ENCODE measurements at regions not wholly inside any gene's neighbourhood (a gene's known extent, or its start where the extent isn't known, plus 50 kb on each side); places are given as distances from the start of the nearest gene placed in this dataset.

DNA sequence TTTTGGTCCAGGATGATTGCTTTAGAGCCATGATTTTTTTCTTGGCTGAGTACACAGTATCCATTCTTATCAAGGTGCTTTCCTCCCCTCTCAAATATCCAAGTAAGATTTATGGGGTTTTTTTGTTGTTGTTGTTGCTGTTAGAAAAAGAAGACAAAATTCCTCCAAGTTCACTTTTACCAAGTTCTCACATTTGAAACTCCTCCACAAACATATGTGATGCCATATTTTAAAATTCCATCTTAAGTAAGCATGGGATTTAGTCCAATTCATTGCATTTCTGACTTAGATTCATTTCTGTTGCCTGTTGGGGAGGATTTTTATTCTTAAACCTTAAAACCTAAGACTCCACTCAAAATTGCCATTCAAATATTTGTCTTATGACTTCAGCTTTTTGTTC lies 128.6 kb upstream of the SPATA12 start:
- H3K4me3 ChIP-seq (ENCODE audit: low read depth, low read length), result no peak overlapping the region
- TF ChIP-seq CTCF (IDR thresholded peaks at IDR 0.05; ENCODE audit: insufficient read depth, low read depth, low read length), result no peak
- DNase-seq (ENCODE audit: low read depth), result no peak

DNA sequence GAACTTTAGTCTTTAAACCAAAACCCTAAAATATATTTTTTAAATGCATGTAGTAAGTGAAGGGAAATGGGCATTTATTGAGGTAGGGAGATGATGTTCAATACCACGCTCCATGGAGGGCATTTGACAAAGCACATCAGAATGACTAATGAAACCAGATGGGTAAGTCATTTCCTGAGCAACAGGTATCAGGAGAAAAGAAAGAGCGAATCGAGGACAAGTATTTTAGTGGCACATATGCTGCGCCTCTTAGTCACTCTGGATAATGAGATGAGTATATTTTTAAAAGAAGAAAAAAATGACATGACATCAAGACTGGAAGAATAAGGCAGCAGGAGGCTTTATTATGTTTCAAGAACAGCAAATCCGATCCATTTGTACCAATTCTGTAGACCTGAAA lies 129.0 kb upstream of the ARHGEF3 start:
- DNase-seq (ENCODE audit: low read depth), result no peak

DNA sequence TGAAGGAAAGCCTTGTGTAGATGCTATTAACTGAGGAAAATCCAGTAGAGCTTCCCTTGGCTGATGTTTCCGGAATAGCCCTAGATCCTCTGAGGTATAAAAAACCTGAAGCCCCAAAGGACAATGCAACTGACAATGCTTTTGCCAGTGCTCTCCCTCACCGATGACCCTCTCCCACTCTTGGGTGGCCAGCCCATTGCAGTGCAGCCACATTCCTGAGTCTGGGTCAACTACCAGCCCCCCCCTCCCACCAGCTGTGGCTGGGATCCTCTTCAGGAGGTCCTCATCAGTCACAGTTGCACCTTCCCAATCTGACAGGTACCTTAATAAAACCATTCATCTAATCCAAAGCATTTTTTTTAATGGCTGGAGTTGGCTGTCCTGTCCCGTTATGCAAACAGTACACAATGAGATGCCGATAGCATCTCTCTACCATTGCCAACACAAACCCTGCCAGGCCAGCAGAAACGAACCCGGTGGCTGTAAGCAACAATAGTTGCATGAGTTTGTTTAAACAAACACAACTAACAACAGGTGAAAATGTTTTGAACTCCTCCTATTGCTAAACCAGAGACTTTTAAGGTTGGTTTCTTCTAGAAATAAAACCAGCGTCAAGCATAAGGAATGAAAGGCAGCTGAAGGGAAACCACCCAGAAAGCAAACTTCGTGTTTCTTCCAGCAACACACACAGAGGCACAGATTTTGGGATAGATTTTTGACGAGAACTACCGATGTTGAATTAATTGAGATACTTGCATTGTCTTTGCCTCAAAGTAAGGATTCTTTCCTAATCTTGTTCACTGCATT lies 128.3 kb upstream of the ARHGEF3 start:
- H3K4me3 ChIP-seq (ENCODE audit: low read depth, low read length), result no peak overlapping the region
- TF ChIP-seq CTCF (IDR thresholded peaks at IDR 0.05; ENCODE audit: insufficient read depth, low read depth, low read length), result no peak
- no peak for DNase-seq (ENCODE audit: low read depth)

More for the DNA sequence above, 129.0 kb upstream of the ARHGEF3 start:
- no peak for TF ChIP-seq CTCF (IDR thresholded peaks at IDR 0.05; ENCODE audit: insufficient read depth, low read depth, low read length)
- no peak overlapping the region for H3K4me3 ChIP-seq (ENCODE audit: low read depth, low read length)

GRCh38 chr3:56928379-56929068 lies 126.8 kb upstream of the ARHGEF3 start:
- no peak for DNase-seq (ENCODE audit: low read depth)
- no peak overlapping the region for H3K4me3 ChIP-seq (ENCODE audit: low read depth, low read length)
- TF ChIP-seq CTCF (IDR thresholded peaks at IDR 0.05; ENCODE audit: insufficient read depth, low read depth, low read length), result no peak

GRCh38 chr3:56927855-56928254 lies 126.1 kb upstream of the ARHGEF3 start:
- no peak overlapping the region for H3K4me3 ChIP-seq (ENCODE audit: low read depth, low read length)
- no peak for DNase-seq (ENCODE audit: low read depth)
- no peak for TF ChIP-seq CTCF (IDR thresholded peaks at IDR 0.05; ENCODE audit: insufficient read depth, low read depth, low read length)

DNA sequence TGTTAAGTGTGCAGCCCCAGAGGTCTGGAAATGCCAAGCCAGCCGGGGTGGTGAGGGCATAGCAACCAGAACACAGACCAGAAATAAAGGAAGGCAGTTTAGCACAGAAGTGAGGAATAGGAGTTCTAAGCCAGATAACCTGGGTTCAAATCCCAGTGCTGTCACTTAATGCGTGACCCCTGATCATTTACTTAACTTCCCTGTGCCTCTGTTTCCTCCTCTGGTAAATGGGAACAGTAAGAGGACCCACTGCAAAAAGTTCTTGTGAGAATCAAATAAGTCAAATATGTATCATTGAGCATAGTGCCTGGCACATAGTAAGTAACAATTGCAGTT lies 125.2 kb upstream of the ARHGEF3 start:
- no peak for DNase-seq (ENCODE audit: low read depth)
- no peak overlapping the region for H3K4me3 ChIP-seq (ENCODE audit: low read depth, low read length)
- no peak for TF ChIP-seq CTCF (IDR thresholded peaks at IDR 0.05; ENCODE audit: insufficient read depth, low read depth, low read length)
